HCT116 (cell line): ENCODE measurements at regions not wholly inside any gene's neighbourhood (a gene's known extent, or its start where the extent isn't known, plus 50 kb on each side); places are given as distances from the start of the nearest gene placed in this dataset.
"Not testable (repeated sequence)": the region's sequence is repeated elsewhere in the genome, so short reads cannot be mapped to it uniquely, and the experiment has no call there.

Experiments
- POLR2AphosphoS5 ChIP-seq: IDR thresholded peaks from 2 replicates; pipeline ENCODE4 v1.6.1; 2011; ENCODE audit warnings: mild to moderate bottlenecking, low read depth, low read length, moderate library complexity
- TF ChIP-seq, protein P1 (sequence below): IDR thresholded peaks from 2 replicates; pipeline ENCODE4 v1.6.1; 2012; ENCODE audit warnings: low read depth

- TF ChIP-seq POLR2AphosphoS5: not testable (repeated sequence)
- TF ChIP-seq, protein P1, sequence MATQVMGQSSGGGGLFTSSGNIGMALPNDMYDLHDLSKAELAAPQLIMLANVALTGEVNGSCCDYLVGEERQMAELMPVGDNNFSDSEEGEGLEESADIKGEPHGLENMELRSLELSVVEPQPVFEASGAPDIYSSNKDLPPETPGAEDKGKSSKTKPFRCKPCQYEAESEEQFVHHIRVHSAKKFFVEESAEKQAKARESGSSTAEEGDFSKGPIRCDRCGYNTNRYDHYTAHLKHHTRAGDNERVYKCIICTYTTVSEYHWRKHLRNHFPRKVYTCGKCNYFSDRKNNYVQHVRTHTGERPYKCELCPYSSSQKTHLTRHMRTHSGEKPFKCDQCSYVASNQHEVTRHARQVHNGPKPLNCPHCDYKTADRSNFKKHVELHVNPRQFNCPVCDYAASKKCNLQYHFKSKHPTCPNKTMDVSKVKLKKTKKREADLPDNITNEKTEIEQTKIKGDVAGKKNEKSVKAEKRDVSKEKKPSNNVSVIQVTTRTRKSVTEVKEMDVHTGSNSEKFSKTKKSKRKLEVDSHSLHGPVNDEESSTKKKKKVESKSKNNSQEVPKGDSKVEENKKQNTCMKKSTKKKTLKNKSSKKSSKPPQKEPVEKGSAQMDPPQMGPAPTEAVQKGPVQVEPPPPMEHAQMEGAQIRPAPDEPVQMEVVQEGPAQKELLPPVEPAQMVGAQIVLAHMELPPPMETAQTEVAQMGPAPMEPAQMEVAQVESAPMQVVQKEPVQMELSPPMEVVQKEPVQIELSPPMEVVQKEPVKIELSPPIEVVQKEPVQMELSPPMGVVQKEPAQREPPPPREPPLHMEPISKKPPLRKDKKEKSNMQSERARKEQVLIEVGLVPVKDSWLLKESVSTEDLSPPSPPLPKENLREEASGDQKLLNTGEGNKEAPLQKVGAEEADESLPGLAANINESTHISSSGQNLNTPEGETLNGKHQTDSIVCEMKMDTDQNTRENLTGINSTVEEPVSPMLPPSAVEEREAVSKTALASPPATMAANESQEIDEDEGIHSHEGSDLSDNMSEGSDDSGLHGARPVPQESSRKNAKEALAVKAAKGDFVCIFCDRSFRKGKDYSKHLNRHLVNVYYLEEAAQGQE: not testable (repeated sequence)
These were observed 168.7 kb upstream of the CDH7 start for GRCh38 chr18:65582094-65582493.
